HL-60 (cell line): ENCODE measurements at regions not wholly inside any gene's neighbourhood (a gene's known extent, or its start where the extent isn't known, plus 50 kb on each side); places are given as distances from the start of the nearest gene placed in this dataset.

ENCODE experiments used
- DNase-seq, 2 experiments: peaks; one replicate each; pipeline ENCODE4 v3.0.0-alpha.2; 2010 to 2020; ENCODE audit warnings: low read depth in 1 of 2, low spot score in 1 of 2
- H3K27ac ChIP-seq: fragments of 250-450 bp; sonication (Bioruptor Pico); replicated peaks from 2 replicates; pipeline ENCODE4 v1.5.1; 2020; ENCODE audit warnings: mild to moderate bottlenecking, moderate library complexity
- H3K27me3 ChIP-seq: fragments of 250-450 bp; sonication (Bioruptor Pico); 2 replicates; pipeline ENCODE4 v1.5.1; 2021; ENCODE audit warnings: mild to moderate bottlenecking, moderate library complexity; ENCODE audit not compliant: insufficient read depth, poor library complexity, severe bottlenecking
- H3K4me3 ChIP-seq: replicated peaks from 2 replicates; pipeline ENCODE4 v1.5.1; 2011; ENCODE audit warnings: mild to moderate bottlenecking, control low read depth, low read length; ENCODE audit not compliant: insufficient read depth
- CTCF ChIP-seq: IDR thresholded peaks from one replicate; pipeline ENCODE4 v1.5.1; 2011; ENCODE audit warnings: low read length, control low read depth, inconsistent platforms; ENCODE audit not compliant: insufficient read depth
- GABPA ChIP-seq: IDR thresholded peaks from 2 replicates; pipeline ENCODE4 v1.6.1; 2012; ENCODE audit warnings: low read depth
- POLR2AphosphoS5 ChIP-seq: IDR thresholded peaks from 2 replicates; pipeline ENCODE4 v1.6.1; 2012; ENCODE audit warnings: low read depth
- REST ChIP-seq: IDR thresholded peaks from 2 replicates; pipeline ENCODE4 v1.6.1; 2012; ENCODE audit warnings: low read depth; ENCODE audit not compliant: insufficient replicate concordance
- SPI1 ChIP-seq: IDR thresholded peaks from 2 replicates; pipeline ENCODE4 v1.6.1; 2012; ENCODE audit warnings: low read depth, mild to moderate bottlenecking, borderline replicate concordance

GRCh38 chr13:80094526-80094925 lies 246.4 kb downstream of the SPRY2 start:
- Histone ChIP-seq H3K4me3 (no peak overlapping the region), H3K27ac (no peak overlapping the region), H3K27me3 (no peaks in the 10 kb centered on the region)
- no peak for DNase-seq
- TF ChIP-seq CTCF (no peak), POLR2AphosphoS5 (no peak), GABPA (no peak), SPI1 (no peak), REST (no peak)

- no peak for TF ChIP-seq CTCF
- TF ChIP-seq POLR2AphosphoS5, result no peak
- TF ChIP-seq SPI1, result no peak
- no peak for TF ChIP-seq GABPA
- TF ChIP-seq REST, result no peak
- Histone ChIP-seq H3K27ac (no peak overlapping the region), H3K4me3 (no peak overlapping the region), H3K27me3 (no peaks in the 10 kb centered on the region)
- no peak for DNase-seq
These were observed 247.0 kb downstream of the SPRY2 start for GRCh38 chr13:80093888-80094287.

GRCh38 chr13:80086304-80086721 lies 254.6 kb downstream of the SPRY2 start:
- Histone ChIP-seq H3K27ac (no peak overlapping the region), H3K27me3 (no peaks in the 10 kb centered on the region), H3K4me3 (no peak overlapping the region)
- no peak for TF ChIP-seq REST
- TF ChIP-seq GABPA, result no peak
- no peak for TF ChIP-seq CTCF
- no peak for TF ChIP-seq POLR2AphosphoS5
- no peak for TF ChIP-seq SPI1
- no peak for DNase-seq
